ENCODE measurements at regions not wholly inside any gene's neighbourhood (a gene's known extent, or its start where the extent isn't known, plus 50 kb on each side); places are given as distances from the start of the nearest gene placed in this dataset.

DNA sequence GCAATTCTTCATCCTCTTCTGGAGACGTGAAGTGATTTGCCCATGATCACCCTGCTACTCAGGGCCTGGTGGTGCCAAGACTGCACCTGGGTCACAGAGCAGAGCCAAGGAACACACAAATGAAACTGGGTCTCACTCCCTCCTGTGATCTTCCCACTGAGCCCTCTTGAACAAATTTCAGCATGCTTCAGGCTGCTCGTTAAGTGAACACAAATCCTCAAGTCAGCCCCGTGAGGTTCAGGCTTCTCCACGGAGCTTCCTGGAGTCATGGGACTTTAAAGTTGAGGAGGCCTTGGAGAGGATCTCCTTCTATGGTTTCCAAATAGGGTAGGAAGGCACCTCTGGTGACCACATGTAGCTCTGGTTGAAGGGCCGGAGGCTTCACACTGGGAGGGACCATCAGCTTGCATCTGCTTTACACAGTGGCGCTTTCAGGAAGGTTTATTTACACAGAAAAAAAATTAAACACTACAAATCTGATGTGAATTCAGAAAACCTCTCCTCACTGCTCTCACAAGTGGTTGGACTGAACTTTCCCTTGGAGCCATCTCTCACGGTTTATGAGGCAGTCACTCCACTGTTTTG, 255.4 kb downstream of the LOXHD1 start:
- POLR2A ChIA-PET = interaction anchor here (0.7 kb wide), 1 partner anchor 969 kb away, joined by 3 read pairs; no protein-coding TSS in a partner anchor
- Histone ChIP-seq H3K27ac (ENCODE audit: low read length) (no peak overlapping the region), H3K27me3 (ENCODE audit: control insufficient read depth, insufficient read depth, low read length) (no peaks in the 10 kb centered on the region), H3K36me3 (ENCODE audit: control insufficient read depth, insufficient read depth, low read length) (no peaks in the 10 kb centered on the region), H3K4me3 (ENCODE audit: low read depth in 2 of 2, low read length in 2 of 2) (no peak overlapping the region), H3K4me1 (ENCODE audit: control insufficient read depth, insufficient read depth, low read length) (no peaks in the 10 kb centered on the region), H3K9me3 (ENCODE audit: control insufficient read depth, insufficient read depth, low read depth, low read length) (no peaks in the 10 kb centered on the region)
- CTCF ChIA-PET = no interaction called here
- TF ChIP-seq, protein P1, sequence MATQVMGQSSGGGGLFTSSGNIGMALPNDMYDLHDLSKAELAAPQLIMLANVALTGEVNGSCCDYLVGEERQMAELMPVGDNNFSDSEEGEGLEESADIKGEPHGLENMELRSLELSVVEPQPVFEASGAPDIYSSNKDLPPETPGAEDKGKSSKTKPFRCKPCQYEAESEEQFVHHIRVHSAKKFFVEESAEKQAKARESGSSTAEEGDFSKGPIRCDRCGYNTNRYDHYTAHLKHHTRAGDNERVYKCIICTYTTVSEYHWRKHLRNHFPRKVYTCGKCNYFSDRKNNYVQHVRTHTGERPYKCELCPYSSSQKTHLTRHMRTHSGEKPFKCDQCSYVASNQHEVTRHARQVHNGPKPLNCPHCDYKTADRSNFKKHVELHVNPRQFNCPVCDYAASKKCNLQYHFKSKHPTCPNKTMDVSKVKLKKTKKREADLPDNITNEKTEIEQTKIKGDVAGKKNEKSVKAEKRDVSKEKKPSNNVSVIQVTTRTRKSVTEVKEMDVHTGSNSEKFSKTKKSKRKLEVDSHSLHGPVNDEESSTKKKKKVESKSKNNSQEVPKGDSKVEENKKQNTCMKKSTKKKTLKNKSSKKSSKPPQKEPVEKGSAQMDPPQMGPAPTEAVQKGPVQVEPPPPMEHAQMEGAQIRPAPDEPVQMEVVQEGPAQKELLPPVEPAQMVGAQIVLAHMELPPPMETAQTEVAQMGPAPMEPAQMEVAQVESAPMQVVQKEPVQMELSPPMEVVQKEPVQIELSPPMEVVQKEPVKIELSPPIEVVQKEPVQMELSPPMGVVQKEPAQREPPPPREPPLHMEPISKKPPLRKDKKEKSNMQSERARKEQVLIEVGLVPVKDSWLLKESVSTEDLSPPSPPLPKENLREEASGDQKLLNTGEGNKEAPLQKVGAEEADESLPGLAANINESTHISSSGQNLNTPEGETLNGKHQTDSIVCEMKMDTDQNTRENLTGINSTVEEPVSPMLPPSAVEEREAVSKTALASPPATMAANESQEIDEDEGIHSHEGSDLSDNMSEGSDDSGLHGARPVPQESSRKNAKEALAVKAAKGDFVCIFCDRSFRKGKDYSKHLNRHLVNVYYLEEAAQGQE (IDR thresholded peaks at IDR 0.05; ENCODE audit: insufficient read depth in 1 of 2, low read depth in 2 of 2, low read length in 1 of 2) = no peak
- TF ChIP-seq POLR2AphosphoS5 (IDR thresholded peaks at IDR 0.05; ENCODE audit: low read depth, low read length) (no peak), TCF7L2 (IDR thresholded peaks at IDR 0.05; ENCODE audit: low read depth, low read length) (no peak), SIN3A (IDR thresholded peaks at IDR 0.05; ENCODE audit: borderline replicate concordance, insufficient read depth, low read depth, low read length) (no peak)
- TF ChIP-seq, protein P2, sequence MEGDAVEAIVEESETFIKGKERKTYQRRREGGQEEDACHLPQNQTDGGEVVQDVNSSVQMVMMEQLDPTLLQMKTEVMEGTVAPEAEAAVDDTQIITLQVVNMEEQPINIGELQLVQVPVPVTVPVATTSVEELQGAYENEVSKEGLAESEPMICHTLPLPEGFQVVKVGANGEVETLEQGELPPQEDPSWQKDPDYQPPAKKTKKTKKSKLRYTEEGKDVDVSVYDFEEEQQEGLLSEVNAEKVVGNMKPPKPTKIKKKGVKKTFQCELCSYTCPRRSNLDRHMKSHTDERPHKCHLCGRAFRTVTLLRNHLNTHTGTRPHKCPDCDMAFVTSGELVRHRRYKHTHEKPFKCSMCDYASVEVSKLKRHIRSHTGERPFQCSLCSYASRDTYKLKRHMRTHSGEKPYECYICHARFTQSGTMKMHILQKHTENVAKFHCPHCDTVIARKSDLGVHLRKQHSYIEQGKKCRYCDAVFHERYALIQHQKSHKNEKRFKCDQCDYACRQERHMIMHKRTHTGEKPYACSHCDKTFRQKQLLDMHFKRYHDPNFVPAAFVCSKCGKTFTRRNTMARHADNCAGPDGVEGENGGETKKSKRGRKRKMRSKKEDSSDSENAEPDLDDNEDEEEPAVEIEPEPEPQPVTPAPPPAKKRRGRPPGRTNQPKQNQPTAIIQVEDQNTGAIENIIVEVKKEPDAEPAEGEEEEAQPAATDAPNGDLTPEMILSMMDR (IDR thresholded peaks at IDR 0.05) = no peak
- no peak for ATAC-seq
- intact Hi-C loops (cut with micrococcal nuclease; ENCODE audit: unreplicated experiment) (no loop called here), in situ Hi-C loops (cut with HindIII; ENCODE audit: low pct_unique_long_range_greater_than_20kb, low sequenced_read_pairs) (no loop called here)
- DNase-seq (ENCODE audit: low read depth, low spot score) = no peak
- BruUV-seq (replicated peaks) = no TSS peak

DNA sequence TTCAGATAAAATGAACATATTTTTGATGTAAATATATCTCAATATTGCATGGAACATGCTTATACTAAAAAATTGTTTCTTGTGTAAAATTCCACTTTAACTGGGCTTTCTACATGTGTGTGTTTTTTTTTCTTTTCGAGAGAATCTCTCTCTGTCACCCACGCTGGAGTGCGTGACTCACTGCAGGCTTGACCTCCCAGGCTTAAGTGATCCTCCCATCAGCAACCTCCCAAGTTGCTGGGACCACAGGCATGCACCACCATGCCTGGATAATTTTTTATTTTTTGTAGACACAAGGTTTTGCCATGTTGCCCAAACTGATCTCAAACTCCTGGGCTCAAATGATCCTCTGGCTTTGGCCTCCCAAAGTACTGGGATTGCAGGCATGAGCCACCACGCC, 254.6 kb downstream of the LOXHD1 start:
- no peak for DNase-seq (ENCODE audit: low read depth, low spot score)
- in situ Hi-C loops (cut with HindIII; ENCODE audit: low pct_unique_long_range_greater_than_20kb, low sequenced_read_pairs) (no loop called here), intact Hi-C loops (cut with micrococcal nuclease; ENCODE audit: unreplicated experiment) (no loop called here)
- BruUV-seq (replicated peaks) = no TSS peak
- CTCF ChIA-PET = no interaction called here
- H3K4me1 ChIP-seq (ENCODE audit: control insufficient read depth, insufficient read depth, low read length) = no peaks in the 10 kb centered on the region
- POLR2A ChIA-PET = interaction anchor here (0.7 kb wide), 1 partner anchor 968 kb away, joined by 3 read pairs; no protein-coding TSS in a partner anchor
- no peak for TF ChIP-seq POLR2AphosphoS5 (IDR thresholded peaks at IDR 0.05; ENCODE audit: low read depth, low read length)
- no peak overlapping the region for H3K27ac ChIP-seq (ENCODE audit: low read length)
- H3K36me3 ChIP-seq (ENCODE audit: control insufficient read depth, insufficient read depth, low read length) = no peaks in the 10 kb centered on the region
- H3K4me3 ChIP-seq (ENCODE audit: low read depth in 2 of 2, low read length in 2 of 2) = no peak overlapping the region
- no peak for ATAC-seq
- H3K9me3 ChIP-seq (ENCODE audit: control insufficient read depth, insufficient read depth, low read depth, low read length) = no peaks in the 10 kb centered on the region
- H3K27me3 ChIP-seq (ENCODE audit: control insufficient read depth, insufficient read depth, low read length) = no peaks in the 10 kb centered on the region

DNA sequence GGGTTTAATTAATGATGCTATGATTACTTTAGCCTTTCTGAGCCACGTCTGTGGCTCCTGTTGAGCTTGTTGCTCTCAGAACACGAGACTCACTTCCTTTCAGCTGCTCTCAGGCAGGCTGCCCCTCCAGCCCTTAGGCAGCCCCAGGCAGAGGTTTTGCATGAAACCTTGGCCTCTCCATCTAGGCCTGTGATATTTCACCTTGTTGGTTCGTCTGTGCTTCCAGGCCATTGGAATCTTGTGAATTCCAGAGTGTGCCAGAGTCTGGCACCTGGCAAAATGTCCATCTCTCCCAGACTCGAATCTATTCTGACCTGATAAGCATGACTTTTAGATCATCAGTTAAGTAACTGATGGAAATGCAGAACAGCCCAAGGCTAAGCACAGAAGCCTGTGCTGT, 254.1 kb downstream of the LOXHD1 start:
- ChIA-PET CTCF (no interaction called here), POLR2A (no interaction called here)
- H3K36me3 ChIP-seq (ENCODE audit: control insufficient read depth, insufficient read depth, low read length) = no peaks in the 10 kb centered on the region
- intact Hi-C loops (cut with micrococcal nuclease; ENCODE audit: unreplicated experiment) (no loop called here), in situ Hi-C loops (cut with HindIII; ENCODE audit: low pct_unique_long_range_greater_than_20kb, low sequenced_read_pairs) (no loop called here)
- DNase-seq (ENCODE audit: low read depth, low spot score) (no peak), ATAC-seq (no peak)
- H3K4me3 ChIP-seq (ENCODE audit: low read depth in 2 of 2, low read length in 2 of 2) = no peak overlapping the region
- H3K4me1 ChIP-seq (ENCODE audit: control insufficient read depth, insufficient read depth, low read length) = no peaks in the 10 kb centered on the region
- H3K9me3 ChIP-seq (ENCODE audit: control insufficient read depth, insufficient read depth, low read depth, low read length) = no peaks in the 10 kb centered on the region
- no peaks in the 10 kb centered on the region for H3K27me3 ChIP-seq (ENCODE audit: control insufficient read depth, insufficient read depth, low read length)
- BruUV-seq (replicated peaks) = no TSS peak
- H3K27ac ChIP-seq (ENCODE audit: low read length) = no peak overlapping the region
- TF ChIP-seq, protein P2 (IDR thresholded peaks at IDR 0.05) = no peak
- TF ChIP-seq SIN3A (IDR thresholded peaks at IDR 0.05; ENCODE audit: borderline replicate concordance, insufficient read depth, low read depth, low read length) (no peak), TCF7L2 (IDR thresholded peaks at IDR 0.05; ENCODE audit: low read depth, low read length) (no peak), POLR2AphosphoS5 (IDR thresholded peaks at IDR 0.05; ENCODE audit: low read depth, low read length) (no peak)
- TF ChIP-seq, protein P1 (IDR thresholded peaks at IDR 0.05; ENCODE audit: insufficient read depth in 1 of 2, low read depth in 2 of 2, low read length in 1 of 2) = no peak

All from Panc1 (cell line).